ENCODE measurements at regions not wholly inside any gene's neighbourhood (a gene's known extent, or its start where the extent isn't known, plus 50 kb on each side); places are given as distances from the start of the nearest gene placed in this dataset.
A peak's percentile ranks its signal among the peaks of the same experiment; 100 is the strongest.

DNA sequence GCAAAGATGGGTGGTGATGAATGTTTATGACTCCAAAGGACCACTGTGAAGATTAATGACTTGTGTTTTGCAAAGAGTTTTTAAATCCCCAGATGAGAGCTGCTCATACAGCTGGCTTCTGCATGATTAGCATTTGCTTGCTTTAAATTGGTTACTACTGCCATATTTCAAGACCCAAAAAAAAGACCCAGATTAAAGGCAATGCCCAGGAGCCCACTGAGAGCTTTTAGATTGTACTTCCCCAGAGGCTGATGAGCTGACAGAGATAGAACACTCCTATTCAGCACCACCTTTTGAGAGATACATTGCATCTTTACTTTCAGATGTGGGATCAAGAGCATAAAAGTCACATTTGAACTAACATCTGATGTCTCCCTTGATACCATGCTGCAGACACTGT, 142.0 kb downstream of the HNRNPD start:
- TF ChIP-seq, protein P1, sequence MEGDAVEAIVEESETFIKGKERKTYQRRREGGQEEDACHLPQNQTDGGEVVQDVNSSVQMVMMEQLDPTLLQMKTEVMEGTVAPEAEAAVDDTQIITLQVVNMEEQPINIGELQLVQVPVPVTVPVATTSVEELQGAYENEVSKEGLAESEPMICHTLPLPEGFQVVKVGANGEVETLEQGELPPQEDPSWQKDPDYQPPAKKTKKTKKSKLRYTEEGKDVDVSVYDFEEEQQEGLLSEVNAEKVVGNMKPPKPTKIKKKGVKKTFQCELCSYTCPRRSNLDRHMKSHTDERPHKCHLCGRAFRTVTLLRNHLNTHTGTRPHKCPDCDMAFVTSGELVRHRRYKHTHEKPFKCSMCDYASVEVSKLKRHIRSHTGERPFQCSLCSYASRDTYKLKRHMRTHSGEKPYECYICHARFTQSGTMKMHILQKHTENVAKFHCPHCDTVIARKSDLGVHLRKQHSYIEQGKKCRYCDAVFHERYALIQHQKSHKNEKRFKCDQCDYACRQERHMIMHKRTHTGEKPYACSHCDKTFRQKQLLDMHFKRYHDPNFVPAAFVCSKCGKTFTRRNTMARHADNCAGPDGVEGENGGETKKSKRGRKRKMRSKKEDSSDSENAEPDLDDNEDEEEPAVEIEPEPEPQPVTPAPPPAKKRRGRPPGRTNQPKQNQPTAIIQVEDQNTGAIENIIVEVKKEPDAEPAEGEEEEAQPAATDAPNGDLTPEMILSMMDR (IDR thresholded peaks at IDR 0.05) = no peak
- no peak for ATAC-seq
- DNase-seq = no peak
- Histone ChIP-seq H3K4me1 (peaks cover 0 to 10% of the 10 kb centered on the region in 2 donors), H3K4me3 (no peak overlapping the region), H3K27ac (no peak overlapping the region), H3K36me3 (no peaks in the 10 kb centered on the region), H3K9me3 (no peaks in the 10 kb centered on the region), H3K27me3 (no peaks in the 10 kb centered on the region)
- intact Hi-C loops (cut with DNase I) = no loop called here

DNA sequence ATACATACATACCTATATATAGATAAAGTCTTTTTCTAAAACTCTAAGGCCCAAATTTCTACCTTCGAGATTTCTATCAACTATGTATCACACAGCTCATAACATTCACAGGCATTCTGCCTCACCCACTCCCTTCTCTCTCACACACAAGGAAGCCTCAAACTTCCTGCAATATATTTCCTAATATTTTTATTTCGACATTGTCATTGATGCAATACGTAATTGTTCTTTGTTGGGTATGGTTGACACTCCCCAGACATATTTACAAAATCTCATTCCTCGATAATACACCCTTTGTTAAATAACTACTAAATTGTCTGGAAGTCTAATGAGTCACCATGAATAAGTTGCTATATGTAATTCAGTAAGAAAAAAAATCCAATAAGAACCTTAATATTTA, 143.5 kb downstream of the HNRNPD start:
- ATAC-seq (no peak), DNase-seq (no peak)
- no peaks in the 10 kb centered on the region for H3K27me3 ChIP-seq
- no peaks in the 10 kb centered on the region for H3K9me3 ChIP-seq
- H3K36me3 ChIP-seq = no peaks in the 10 kb centered on the region
- no peak overlapping the region for H3K4me3 ChIP-seq
- H3K27ac ChIP-seq = no peak overlapping the region
- TF ChIP-seq, protein P1 (IDR thresholded peaks at IDR 0.05) = no peak
- peaks cover 0 to 10% of the 10 kb centered on the region in 2 donors for H3K4me1 ChIP-seq
- intact Hi-C loops (cut with DNase I) = no loop called here

DNA sequence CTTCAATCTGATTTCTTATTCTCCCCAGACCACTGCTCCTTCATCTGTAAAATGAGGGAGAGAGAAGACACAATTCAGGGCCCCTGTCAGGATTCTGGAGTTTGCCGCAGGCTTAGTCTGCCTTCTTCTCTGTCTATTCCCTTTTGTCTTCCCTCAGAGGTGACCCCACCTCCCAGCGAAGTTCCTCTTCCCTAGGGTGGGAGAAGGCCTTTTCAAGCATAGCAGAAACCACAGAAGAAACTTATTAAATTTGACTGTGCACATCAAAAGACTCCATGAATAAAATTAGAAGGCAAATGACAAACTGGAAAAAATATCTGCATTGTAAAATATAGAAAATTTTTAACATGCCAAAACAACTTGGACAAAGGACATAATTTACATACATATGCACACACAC, 148.8 kb downstream of the HNRNPD start:
- TF ChIP-seq, protein P1 (IDR thresholded peaks at IDR 0.05) = no peak
- intact Hi-C loops (cut with DNase I) = no loop called here
- Histone ChIP-seq H3K4me1 (peaks cover 0 to 19% of the 10 kb centered on the region in 2 donors), H3K4me3 (no peak overlapping the region), H3K9me3 (no peaks in the 10 kb centered on the region), H3K36me3 (no peaks in the 10 kb centered on the region), H3K27ac (no peak overlapping the region), H3K27me3 (no peaks in the 10 kb centered on the region)
- no peak for ATAC-seq
- DNase-seq = no peak

DNA sequence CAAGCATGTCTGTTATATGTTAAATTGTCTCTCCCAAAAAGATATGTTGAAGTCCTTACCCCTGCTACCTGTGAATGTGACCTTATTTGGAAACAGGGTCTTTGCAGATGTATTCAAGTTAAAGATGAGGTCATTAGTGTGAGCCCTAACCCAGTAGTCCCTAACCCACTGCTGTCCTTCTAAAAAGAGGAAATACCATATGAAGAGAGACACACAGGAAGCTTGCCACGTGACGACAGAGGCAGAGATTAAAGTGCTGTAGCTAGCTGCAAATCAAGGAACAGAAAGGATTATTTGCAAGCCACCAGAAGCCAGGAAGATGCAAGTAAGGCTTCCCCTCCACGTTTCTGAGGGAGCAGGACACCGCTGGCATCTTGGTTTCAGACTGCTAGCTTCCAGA, 150.1 kb downstream of the HNRNPD start:
- Histone ChIP-seq H3K27me3 (no peaks in the 10 kb centered on the region), H3K27ac (no peak overlapping the region), H3K4me3 (no peak overlapping the region), H3K9me3 (no peaks in the 10 kb centered on the region), H3K36me3 (no peaks in the 10 kb centered on the region), H3K4me1 (peaks cover 0 to 13% of the 10 kb centered on the region in 2 donors)
- intact Hi-C loops (cut with DNase I) = no loop called here
- ATAC-seq (peak; percentile 75), DNase-seq (peak in 2 of 4 donors; percentile 13 to 68)
- TF ChIP-seq, protein P1 (IDR thresholded peaks at IDR 0.05) = no peak

DNA sequence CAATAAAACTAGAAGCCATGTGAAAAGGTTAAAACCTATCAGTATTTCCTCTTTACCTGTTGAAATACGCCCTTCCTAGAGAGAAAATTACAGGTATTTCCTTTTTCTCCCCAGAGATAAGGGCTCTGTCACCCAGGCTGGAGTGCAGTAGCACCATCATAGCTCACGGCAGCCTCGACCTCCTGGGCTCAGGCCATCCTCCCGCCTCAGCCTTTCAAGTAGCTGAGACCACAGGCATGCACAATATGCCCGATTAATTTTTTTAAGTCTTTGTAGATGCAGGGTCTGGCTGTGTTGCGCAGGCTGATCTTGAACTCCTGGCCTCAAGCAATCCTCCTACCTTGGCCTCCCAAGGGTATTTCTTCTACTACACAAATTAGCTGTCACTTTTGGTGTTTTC, 154.4 kb downstream of the HNRNPD start:
- no peak for ATAC-seq
- no peak for DNase-seq
- intact Hi-C loops (cut with DNase I) = no loop called here

More for the DNA sequence above, 154.4 kb downstream of the HNRNPD start:
- no peaks in the 10 kb centered on the region for H3K27me3 ChIP-seq
- H3K36me3 ChIP-seq = no peaks in the 10 kb centered on the region
- H3K4me1 ChIP-seq = peaks cover 0 to 11% of the 10 kb centered on the region in 2 donors
- H3K4me3 ChIP-seq = no peak overlapping the region
- TF ChIP-seq, protein P1 (IDR thresholded peaks at IDR 0.05) = no peak
- H3K9me3 ChIP-seq = no peaks in the 10 kb centered on the region
- H3K27ac ChIP-seq = no peak overlapping the region
